Iris pigment epithelial cell (primary cell): ENCODE measurements at regions not wholly inside any gene's neighbourhood (a gene's known extent, or its start where the extent isn't known, plus 50 kb on each side); places are given as distances from the start of the nearest gene placed in this dataset.

Source experiments
- DNase-seq: peaks from one replicate; pipeline ENCODE4 v3.0.0-alpha.2; 2011; ENCODE audit warnings: low read depth

- DNase-seq: no peak
Measured at GRCh38 chr3:27861046-27862036, 139.2 kb upstream of the EOMES start.

- DNase-seq: no peak
Measured at GRCh38 chr3:27865731-27866130, 143.6 kb upstream of the EOMES start.

- DNase-seq: no peak
Measured at GRCh38 chr3:27869152-27869551, 147.0 kb upstream of the EOMES start.

GRCh38 chr3:27877061-27878013 lies 155.2 kb upstream of the EOMES start:
- DNase-seq: no peak

- DNase-seq: no peak
Measured at GRCh38 chr3:27878014-27878383, 155.9 kb upstream of the EOMES start.

GRCh38 chr3:27880969-27881892 lies 159.1 kb upstream of the EOMES start:
- no peak for DNase-seq

GRCh38 chr3:27883266-27883665 lies 161.1 kb upstream of the EOMES start:
- DNase-seq: no peak

GRCh38 chr3:27885641-27886040 lies 163.5 kb upstream of the EOMES start:
- no peak for DNase-seq

GRCh38 chr3:27888562-27888961 lies 166.4 kb upstream of the EOMES start:
- DNase-seq: no peak

GRCh38 chr3:27889745-27890144 lies 167.6 kb upstream of the EOMES start:
- no peak for DNase-seq

GRCh38 chr3:27900316-27900715 lies 178.2 kb upstream of the EOMES start:
- DNase-seq: no peak

GRCh38 chr3:27903446-27903845 lies 181.3 kb upstream of the EOMES start:
- DNase-seq: no peak

- no peak for DNase-seq
Measured at GRCh38 chr3:27905625-27906024, 183.5 kb upstream of the EOMES start.

- DNase-seq: no peak
Measured at GRCh38 chr3:27907148-27907547, 185.0 kb upstream of the EOMES start.

- DNase-seq: no peak
Measured at GRCh38 chr3:27907929-27908328, 185.8 kb upstream of the EOMES start.

GRCh38 chr3:27910456-27910855 lies 188.3 kb upstream of the EOMES start:
- DNase-seq: no peak

GRCh38 chr3:27914199-27914598 lies 192.1 kb upstream of the EOMES start:
- no peak for DNase-seq

- DNase-seq: no peak
Measured at GRCh38 chr3:27923349-27924068, 201.4 kb upstream of the EOMES start.

GRCh38 chr3:27927882-27928281 lies 205.8 kb upstream of the EOMES start:
- DNase-seq: no peak

- DNase-seq: no peak
Measured at GRCh38 chr3:27930052-27930602, 208.0 kb upstream of the EOMES start.

- no peak for DNase-seq
Measured at GRCh38 chr3:27935492-27935891, 213.4 kb upstream of the EOMES start.
